ENCODE measurements at regions not wholly inside any gene's neighbourhood (a gene's known extent, or its start where the extent isn't known, plus 50 kb on each side); places are given as distances from the start of the nearest gene placed in this dataset.

- POLR2A ChIA-PET: no interaction called here
- Mint-ChIP-seq H3K4me3 (no peak overlapping the region), H3K36me3 (no peaks in the 10 kb centered on the region), H3K9me3 (no peaks in the 10 kb centered on the region), H3K27me3 (peaks cover 16 to 29% of the 10 kb centered on the region in 2 donors), H3K4me1 (no peaks in the 10 kb centered on the region), H3K27ac (no peak overlapping the region)
- ATAC-seq (replicated peaks in 1 of 4) (no peak), DNase-seq (no peak)
- H3K9me3 ChIP-seq: no peaks in the 10 kb centered on the region
- peaks cover 0 to 3% of the 10 kb centered on the region in 2 experiments for H3K27me3 ChIP-seq (replicated peaks in 1 of 2; ENCODE audit: control insufficient read depth in 2 of 2, extremely low read depth in 1 of 2, insufficient read depth in 2 of 2, low read length in 1 of 2)
- no peaks in the 10 kb centered on the region for H3K4me1 ChIP-seq (ENCODE audit: control insufficient read depth in 1 of 2, extremely low read depth in 1 of 2, insufficient read depth in 2 of 2, low read length in 2 of 2)
- H3K27ac ChIP-seq (ENCODE audit: low read length): no peak overlapping the region
- no peaks in the 10 kb centered on the region for H3K36me3 ChIP-seq (ENCODE audit: control insufficient read depth in 2 of 2, extremely low read depth in 1 of 2, insufficient read depth in 1 of 2, low read length in 1 of 2)
- no peak overlapping the region for H3K4me3 ChIP-seq (ENCODE audit: control insufficient read depth in 1 of 2, extremely low read depth in 1 of 2, low read length in 1 of 2)
- WGBS (ENCODE audit: insufficient coverage): 80% methylated on average over 2 of the region's 6 CpGs
- CTCF ChIA-PET: interaction anchor here in 1 of 2 donors (0.7 kb wide), 1 partner anchor 129 kb away, joined by 3 read pairs; no protein-coding TSS in a partner anchor
Measured at GRCh38 chr6:132952031-132952867, 137.9 kb downstream of the RPS12 start.

- CTCF ChIA-PET: no interaction called here
- no peak for DNase-seq
- H3K36me3 ChIP-seq (ENCODE audit: control insufficient read depth in 2 of 2, extremely low read depth in 1 of 2, insufficient read depth in 1 of 2, low read length in 1 of 2): no peaks in the 10 kb centered on the region
- no peak overlapping the region for H3K4me3 ChIP-seq (ENCODE audit: control insufficient read depth in 1 of 2, extremely low read depth in 1 of 2, low read length in 1 of 2)
- POLR2A ChIA-PET: no interaction called here
- H3K27me3 ChIP-seq (replicated peaks in 1 of 2; ENCODE audit: control insufficient read depth in 2 of 2, extremely low read depth in 1 of 2, insufficient read depth in 2 of 2, low read length in 1 of 2): peaks cover 0 to 3% of the 10 kb centered on the region in 2 experiments
- Mint-ChIP-seq H3K27ac (no peak overlapping the region), H3K27me3 (peaks cover 22 to 36% of the 10 kb centered on the region in 2 donors), H3K4me1 (no peaks in the 10 kb centered on the region), H3K36me3 (no peaks in the 10 kb centered on the region), H3K9me3 (no peaks in the 10 kb centered on the region), H3K4me3 (no peak overlapping the region)
- H3K9me3 ChIP-seq: no peaks in the 10 kb centered on the region
- WGBS (ENCODE audit: insufficient coverage): 79% methylated on average over 2 of the region's 3 CpGs
- H3K27ac ChIP-seq (ENCODE audit: low read length): no peak overlapping the region
- no peaks in the 10 kb centered on the region for H3K4me1 ChIP-seq (ENCODE audit: control insufficient read depth in 1 of 2, extremely low read depth in 1 of 2, insufficient read depth in 2 of 2, low read length in 2 of 2)
- no peak for ATAC-seq (replicated peaks in 1 of 4)
Measured at GRCh38 chr6:132952986-132953385, 138.6 kb downstream of the RPS12 start.

DNA sequence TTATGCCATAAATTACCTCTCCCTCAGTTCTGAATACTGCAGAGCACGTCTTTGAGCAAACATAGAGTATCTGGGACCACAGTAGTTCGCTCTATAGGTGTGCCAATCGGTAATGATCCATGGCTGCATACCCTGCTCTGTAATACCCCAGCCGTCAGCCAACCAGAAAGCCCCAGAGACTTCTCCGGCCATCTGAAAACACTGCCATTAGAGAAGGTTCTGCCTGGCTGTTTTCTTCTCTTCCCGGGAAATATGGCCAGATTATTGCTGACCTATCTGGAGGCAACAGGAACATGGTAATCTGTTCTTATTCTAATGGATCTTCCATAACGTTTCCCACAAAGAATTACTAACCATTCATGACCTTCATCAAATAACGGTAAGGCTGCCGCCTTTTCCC is 139.9 kb downstream of the RPS12 start:
- Mint-ChIP-seq H3K27ac (no peak overlapping the region), H3K27me3 (peaks cover 23 to 37% of the 10 kb centered on the region in 2 donors), H3K4me3 (no peak overlapping the region), H3K36me3 (no peaks in the 10 kb centered on the region), H3K4me1 (no peaks in the 10 kb centered on the region), H3K9me3 (no peaks in the 10 kb centered on the region)
- CTCF ChIA-PET: no interaction called here
- POLR2A ChIA-PET: no interaction called here
- ATAC-seq (replicated peaks in 1 of 4) (no peak), DNase-seq (no peak)
- Histone ChIP-seq H3K9me3 (no peaks in the 10 kb centered on the region), H3K4me3 (ENCODE audit: control insufficient read depth in 1 of 2, extremely low read depth in 1 of 2, low read length in 1 of 2) (no peak overlapping the region), H3K27me3 (replicated peaks in 1 of 2; ENCODE audit: control insufficient read depth in 2 of 2, extremely low read depth in 1 of 2, insufficient read depth in 2 of 2, low read length in 1 of 2) (peaks cover 0 to 3% of the 10 kb centered on the region in 2 experiments), H3K4me1 (ENCODE audit: control insufficient read depth in 1 of 2, extremely low read depth in 1 of 2, insufficient read depth in 2 of 2, low read length in 2 of 2) (no peaks in the 10 kb centered on the region), H3K36me3 (ENCODE audit: control insufficient read depth in 2 of 2, extremely low read depth in 1 of 2, insufficient read depth in 1 of 2, low read length in 1 of 2) (no peaks in the 10 kb centered on the region), H3K27ac (ENCODE audit: low read length) (no peak overlapping the region)
- WGBS (ENCODE audit: insufficient coverage): 62% methylated on average over 6 of the region's 9 CpGs

DNA sequence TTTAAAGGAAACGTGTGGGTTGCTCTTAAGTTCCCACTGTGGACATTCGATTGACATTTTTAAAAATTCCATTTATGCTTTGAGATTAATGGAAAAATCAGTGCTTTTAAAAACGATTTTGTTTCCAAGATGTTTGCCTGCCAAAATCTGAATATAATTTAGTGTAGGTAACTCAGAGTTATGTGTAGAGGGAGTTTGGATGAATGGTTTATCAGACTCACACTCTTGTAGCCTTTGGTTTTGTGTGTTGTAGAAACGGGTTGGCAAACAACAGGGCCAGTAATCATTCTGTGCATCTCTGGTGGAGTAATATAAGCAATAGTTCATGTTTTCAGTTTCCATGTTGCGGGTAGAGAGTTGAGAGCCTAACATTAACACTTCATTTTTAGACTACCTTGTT is 140.6 kb downstream of the RPS12 start:
- H3K9me3 Mint-ChIP-seq: no peaks in the 10 kb centered on the region
- H3K27ac Mint-ChIP-seq: no peak overlapping the region
- no peaks in the 10 kb centered on the region for H3K36me3 Mint-ChIP-seq
- WGBS (ENCODE audit: insufficient coverage): no CpG with 5 or more reads among the region's 5 CpGs
- POLR2A ChIA-PET: interaction anchor here in 1 of 2 donors (0.6 kb wide), 1 partner anchor 669 kb away, joined by 8 read pairs; no protein-coding TSS in a partner anchor
- Histone ChIP-seq H3K4me1 (ENCODE audit: control insufficient read depth in 1 of 2, extremely low read depth in 1 of 2, insufficient read depth in 2 of 2, low read length in 2 of 2) (no peaks in the 10 kb centered on the region), H3K27me3 (replicated peaks in 1 of 2; ENCODE audit: control insufficient read depth in 2 of 2, extremely low read depth in 1 of 2, insufficient read depth in 2 of 2, low read length in 1 of 2) (peaks cover 0 to 3% of the 10 kb centered on the region in 2 experiments), H3K9me3 (no peaks in the 10 kb centered on the region), H3K36me3 (ENCODE audit: control insufficient read depth in 2 of 2, extremely low read depth in 1 of 2, insufficient read depth in 1 of 2, low read length in 1 of 2) (no peaks in the 10 kb centered on the region), H3K27ac (ENCODE audit: low read length) (no peak overlapping the region), H3K4me3 (ENCODE audit: control insufficient read depth in 1 of 2, extremely low read depth in 1 of 2, low read length in 1 of 2) (no peak overlapping the region)
- CTCF ChIA-PET: interaction anchor here in 1 of 2 donors (0.7 kb wide), 1 partner anchor 265 kb away, joined by 6 read pairs; no protein-coding TSS in a partner anchor
- ATAC-seq (replicated peaks in 1 of 4) (no peak), DNase-seq (no peak)
- H3K27me3 Mint-ChIP-seq: peaks cover 23 to 33% of the 10 kb centered on the region in 2 donors
- no peaks in the 10 kb centered on the region for H3K4me1 Mint-ChIP-seq
- no peak overlapping the region for H3K4me3 Mint-ChIP-seq

- no peak overlapping the region for H3K4me3 ChIP-seq (ENCODE audit: control insufficient read depth in 1 of 2, extremely low read depth in 1 of 2, low read length in 1 of 2)
- Mint-ChIP-seq H3K27ac (no peak overlapping the region), H3K9me3 (no peaks in the 10 kb centered on the region), H3K27me3 (peaks cover 30 to 41% of the 10 kb centered on the region in 2 donors), H3K36me3 (no peaks in the 10 kb centered on the region), H3K4me1 (peaks cover 0 to 4% (median 0%) of the 10 kb centered on the region in 3 donors), H3K4me3 (no peak overlapping the region)
- no peaks in the 10 kb centered on the region for H3K9me3 ChIP-seq
- no peaks in the 10 kb centered on the region for H3K36me3 ChIP-seq (ENCODE audit: control insufficient read depth in 2 of 2, extremely low read depth in 1 of 2, insufficient read depth in 1 of 2, low read length in 1 of 2)
- H3K4me1 ChIP-seq (ENCODE audit: control insufficient read depth in 1 of 2, extremely low read depth in 1 of 2, insufficient read depth in 2 of 2, low read length in 2 of 2): no peaks in the 10 kb centered on the region
- ATAC-seq (replicated peaks in 1 of 4): no peak
- WGBS (ENCODE audit: insufficient coverage): 80% methylated on average over 1 of the region's 4 CpGs
- ChIA-PET POLR2A (no interaction called here), CTCF (no interaction called here)
- H3K27ac ChIP-seq (ENCODE audit: low read length): no peak overlapping the region
- peaks cover 0 to 3% of the 10 kb centered on the region in 2 experiments for H3K27me3 ChIP-seq (replicated peaks in 1 of 2; ENCODE audit: control insufficient read depth in 2 of 2, extremely low read depth in 1 of 2, insufficient read depth in 2 of 2, low read length in 1 of 2)
- DNase-seq: no peak
Measured at GRCh38 chr6:132959639-132960326, 145.4 kb downstream of the RPS12 start.

DNA sequence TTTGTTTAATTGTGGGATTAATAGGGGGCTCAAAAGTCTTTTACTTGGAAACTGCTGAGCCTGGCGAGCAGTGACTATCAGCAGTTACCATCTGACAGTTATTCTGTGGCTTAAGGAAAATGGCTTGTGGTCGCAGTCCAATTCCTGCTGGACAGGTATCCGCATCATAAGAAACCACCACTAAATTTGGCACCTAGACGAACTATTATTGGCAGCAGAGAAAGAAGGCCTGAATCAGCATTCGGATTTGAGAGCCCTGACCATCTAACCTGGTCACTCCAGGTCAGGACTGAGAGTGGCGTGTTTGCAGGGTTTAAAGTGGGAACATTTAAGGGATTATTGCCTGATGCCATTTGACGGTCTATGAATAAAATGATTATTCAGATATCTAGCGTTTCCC is 146.4 kb downstream of the RPS12 start:
- WGBS (ENCODE audit: insufficient coverage): 33% methylated on average over 2 of the region's 8 CpGs
- Histone ChIP-seq H3K36me3 (ENCODE audit: control insufficient read depth in 2 of 2, extremely low read depth in 1 of 2, insufficient read depth in 1 of 2, low read length in 1 of 2) (no peaks in the 10 kb centered on the region), H3K27me3 (replicated peaks in 1 of 2; ENCODE audit: control insufficient read depth in 2 of 2, extremely low read depth in 1 of 2, insufficient read depth in 2 of 2, low read length in 1 of 2) (peaks cover 0 to 2% of the 10 kb centered on the region in 2 experiments), H3K9me3 (no peaks in the 10 kb centered on the region), H3K4me1 (ENCODE audit: control insufficient read depth in 1 of 2, extremely low read depth in 1 of 2, insufficient read depth in 2 of 2, low read length in 2 of 2) (no peaks in the 10 kb centered on the region), H3K4me3 (ENCODE audit: control insufficient read depth in 1 of 2, extremely low read depth in 1 of 2, low read length in 1 of 2) (no peak overlapping the region), H3K27ac (ENCODE audit: low read length) (no peak overlapping the region)
- Mint-ChIP-seq H3K27ac (no peak overlapping the region), H3K36me3 (no peaks in the 10 kb centered on the region), H3K4me1 (peaks cover 0 to 5% (median 0%) of the 10 kb centered on the region in 3 donors), H3K27me3 (peaks cover 33 to 39% of the 10 kb centered on the region in 2 donors), H3K4me3 (no peak overlapping the region), H3K9me3 (no peaks in the 10 kb centered on the region)
- no peak for DNase-seq
- no peak for ATAC-seq (replicated peaks in 1 of 4)
- POLR2A ChIA-PET: no interaction called here
- CTCF ChIA-PET: interaction anchor here in 1 of 2 donors (0.5 kb wide), 1 partner anchor 291 kb away, joined by 3 read pairs; no protein-coding TSS in a partner anchor

All from T-cell (primary cell).